ENCODE measurements at regions not wholly inside any gene's neighbourhood (a gene's known extent, or its start where the extent isn't known, plus 50 kb on each side); places are given as distances from the start of the nearest gene placed in this dataset.

DNA sequence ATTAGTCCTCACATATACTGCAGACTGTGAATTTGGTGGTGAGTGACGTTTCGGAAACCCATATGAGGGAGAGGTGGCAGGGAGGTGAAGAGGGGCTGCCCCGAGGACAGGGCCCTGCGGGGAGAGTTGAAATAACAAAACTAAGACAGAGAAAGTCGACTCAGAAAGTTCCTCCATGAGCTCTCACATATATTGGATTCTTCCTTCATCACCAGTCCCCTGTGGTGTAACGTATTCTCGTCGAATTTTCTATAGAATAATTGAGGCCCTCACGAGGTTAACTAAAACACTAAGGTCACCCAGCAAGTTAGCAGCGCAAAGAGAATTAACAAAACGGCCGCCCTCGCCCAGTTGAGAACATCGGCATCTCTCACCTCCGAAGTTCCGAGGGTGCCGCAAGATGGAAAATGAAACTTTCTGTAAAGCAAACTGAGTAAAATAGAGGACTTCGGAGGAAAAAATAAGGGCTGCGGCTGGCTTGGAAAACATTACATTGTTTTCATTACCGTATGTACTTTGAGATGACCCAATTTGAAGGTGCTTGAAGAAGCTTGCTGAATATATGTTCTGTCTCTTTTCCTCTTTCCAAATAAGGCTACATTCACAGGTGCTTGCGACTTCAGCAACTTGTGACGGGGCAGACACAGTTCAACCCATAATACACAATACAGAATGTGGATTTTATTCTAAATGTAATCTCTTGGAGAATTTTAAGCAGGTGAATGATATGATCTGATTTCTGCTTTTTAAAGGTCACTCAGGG is 490.9 kb upstream of the JARID2 start:
- TF ChIP-seq EZH2phosphoT487 (IDR thresholded peaks at IDR 0.05; ENCODE audit: borderline replicate concordance, low read length): no peak
- TF ChIP-seq, protein P1, sequence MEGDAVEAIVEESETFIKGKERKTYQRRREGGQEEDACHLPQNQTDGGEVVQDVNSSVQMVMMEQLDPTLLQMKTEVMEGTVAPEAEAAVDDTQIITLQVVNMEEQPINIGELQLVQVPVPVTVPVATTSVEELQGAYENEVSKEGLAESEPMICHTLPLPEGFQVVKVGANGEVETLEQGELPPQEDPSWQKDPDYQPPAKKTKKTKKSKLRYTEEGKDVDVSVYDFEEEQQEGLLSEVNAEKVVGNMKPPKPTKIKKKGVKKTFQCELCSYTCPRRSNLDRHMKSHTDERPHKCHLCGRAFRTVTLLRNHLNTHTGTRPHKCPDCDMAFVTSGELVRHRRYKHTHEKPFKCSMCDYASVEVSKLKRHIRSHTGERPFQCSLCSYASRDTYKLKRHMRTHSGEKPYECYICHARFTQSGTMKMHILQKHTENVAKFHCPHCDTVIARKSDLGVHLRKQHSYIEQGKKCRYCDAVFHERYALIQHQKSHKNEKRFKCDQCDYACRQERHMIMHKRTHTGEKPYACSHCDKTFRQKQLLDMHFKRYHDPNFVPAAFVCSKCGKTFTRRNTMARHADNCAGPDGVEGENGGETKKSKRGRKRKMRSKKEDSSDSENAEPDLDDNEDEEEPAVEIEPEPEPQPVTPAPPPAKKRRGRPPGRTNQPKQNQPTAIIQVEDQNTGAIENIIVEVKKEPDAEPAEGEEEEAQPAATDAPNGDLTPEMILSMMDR (IDR thresholded peaks at IDR 0.05; ENCODE audit: low read depth, low read length, poor library complexity, severe bottlenecking): no peak
